HepG2 (cell line): ENCODE measurements at regions not wholly inside any gene's neighbourhood (a gene's known extent, or its start where the extent isn't known, plus 50 kb on each side); places are given as distances from the start of the nearest gene placed in this dataset.

Source experiments
- ATF1 ChIP-seq: IDR thresholded peaks from 2 replicates; pipeline ENCODE4 v1.6.1; 2016; ENCODE audit warnings: mild to moderate bottlenecking, control low read depth
- EP300 ChIP-seq, 3 experiments: sonication (generic) in 1 of 3; formaldehyde crosslinking in 1 of 3; IDR thresholded peaks; 2 replicates each; pipeline versions ENCODE4 v1.5.1 to v1.6.1; 2011 to 2020; ENCODE audit warnings: low read depth in 2 of 3, low read length in 2 of 3, borderline replicate concordance in 1 of 3, improper control_type of control experiment in 1 of 3, mild to moderate bottlenecking in 1 of 3, missing genetic modification reagents in 1 of 3, moderate library complexity in 1 of 3
- FOXO1 ChIP-seq: sonication (generic); formaldehyde crosslinking; IDR thresholded peaks from 2 replicates; pipeline ENCODE4 v1.4.0; 2020; ENCODE audit warnings: missing genetic modification reagents
- HIC2 ChIP-seq: sonication (generic); formaldehyde crosslinking; IDR thresholded peaks from 2 replicates; pipeline ENCODE4 v1.9.0; 2022; ENCODE audit warnings: low read depth, missing genetic modification reagents
- HNRNPLL ChIP-seq: fragments of 200-400 bp; formaldehyde crosslinking; IDR thresholded peaks from 2 replicates; pipeline ENCODE4 v1.6.1; 2017; ENCODE audit warnings: mild to moderate bottlenecking, low read depth, low read length; ENCODE audit not compliant: poor library complexity, severe bottlenecking
- HNRNPUL1 ChIP-seq: fragments of 200-400 bp; formaldehyde crosslinking; IDR thresholded peaks from 2 replicates; pipeline ENCODE4 v1.6.1; 2017; ENCODE audit warnings: low read depth, mild to moderate bottlenecking, low read length, moderate library complexity
- HOXA3 ChIP-seq: sonication (generic); formaldehyde crosslinking; IDR thresholded peaks from 2 replicates; pipeline ENCODE4 v1.5.0; 2020; ENCODE audit warnings: missing genetic modification reagents
- HOXD1 ChIP-seq: sonication (generic); formaldehyde crosslinking; IDR thresholded peaks from 2 replicates; pipeline ENCODE4 v1.5.0; 2020; ENCODE audit warnings: missing genetic modification reagents
- KDM3A ChIP-seq: IDR thresholded peaks from 2 replicates; pipeline ENCODE4 v1.6.1; 2018; ENCODE audit warnings: low read depth, missing compliant biosample characterization
- NFRKB ChIP-seq: fragments of 450-650 bp; IDR thresholded peaks from 2 replicates; pipeline ENCODE4 v1.6.1; 2017
- RBFOX2 ChIP-seq: fragments of 200-400 bp; formaldehyde crosslinking; IDR thresholded peaks from 2 replicates; pipeline ENCODE4 v1.6.1; 2017; ENCODE audit warnings: low read depth, mild to moderate bottlenecking, low read length
- RNF2 ChIP-seq: fragments of 450-650 bp; conservative IDR thresholded peaks from 2 replicates; pipeline ENCODE4 v1.6.1; 2016; ENCODE audit warnings: low read depth
- SKIL ChIP-seq: sonication (generic); formaldehyde crosslinking; IDR thresholded peaks from 2 replicates; pipeline ENCODE4 v1.8.0; 2022; ENCODE audit warnings: missing genetic modification reagents, mild to moderate bottlenecking, moderate library complexity, borderline replicate concordance
- SOX13 ChIP-seq, 3 experiments: fragments of 450-650 bp in 1 of 3; sonication (generic) in 1 of 3; formaldehyde crosslinking in 1 of 3; IDR thresholded peaks in 2 of 3; conservative IDR thresholded peaks in 1 of 3; 2 replicates each; pipeline versions ENCODE4 v1.5.0 to v1.6.1; 2016 to 2020; ENCODE audit warnings: antibody characterized with exemption in 1 of 3, mild to moderate bottlenecking in 1 of 3, missing compliant biosample characterization in 1 of 3, missing genetic modification reagents in 1 of 3, moderate library complexity in 1 of 3
- SOX5 ChIP-seq: IDR thresholded peaks from 2 replicates; pipeline ENCODE4 v1.6.1; 2016; ENCODE audit warnings: borderline replicate concordance
- STAG1 ChIP-seq: sonication (generic); formaldehyde crosslinking; IDR thresholded peaks from 2 replicates; pipeline ENCODE4 v1.4.0; 2020; ENCODE audit warnings: missing genetic modification reagents
- ZMYM3 ChIP-seq: sonication (generic); formaldehyde crosslinking; IDR thresholded peaks from 2 replicates; pipeline ENCODE4 v1.5.1; 2020; ENCODE audit warnings: mild to moderate bottlenecking, missing genetic modification reagents
- ZNF230 ChIP-seq: sonication (generic); formaldehyde crosslinking; IDR thresholded peaks from 2 replicates; pipeline ENCODE4 v1.4.0; 2020; ENCODE audit warnings: mild to moderate bottlenecking, missing genetic modification reagents
- ZNF350 ChIP-seq: sonication (generic); formaldehyde crosslinking; IDR thresholded peaks from 2 replicates; pipeline ENCODE4 v1.4.0; 2020; ENCODE audit warnings: mild to moderate bottlenecking, low read depth, missing genetic modification reagents, borderline replicate concordance
- ZNF816 ChIP-seq: sonication (generic); formaldehyde crosslinking; IDR thresholded peaks from 2 replicates; pipeline ENCODE4 v1.8.0; 2022; ENCODE audit warnings: missing genetic modification reagents, mild to moderate bottlenecking, borderline replicate concordance
- TF ChIP-seq, protein P1 (sequence below): IDR thresholded peaks from 2 replicates; pipeline ENCODE4 v1.6.1; 2018; ENCODE audit warnings: missing genetic modification reagents
- TF ChIP-seq, protein P2 (sequence below): sonication (generic); formaldehyde crosslinking; IDR thresholded peaks from 2 replicates; pipeline ENCODE4 v1.4.0; 2020; ENCODE audit warnings: missing genetic modification reagents

DNA sequence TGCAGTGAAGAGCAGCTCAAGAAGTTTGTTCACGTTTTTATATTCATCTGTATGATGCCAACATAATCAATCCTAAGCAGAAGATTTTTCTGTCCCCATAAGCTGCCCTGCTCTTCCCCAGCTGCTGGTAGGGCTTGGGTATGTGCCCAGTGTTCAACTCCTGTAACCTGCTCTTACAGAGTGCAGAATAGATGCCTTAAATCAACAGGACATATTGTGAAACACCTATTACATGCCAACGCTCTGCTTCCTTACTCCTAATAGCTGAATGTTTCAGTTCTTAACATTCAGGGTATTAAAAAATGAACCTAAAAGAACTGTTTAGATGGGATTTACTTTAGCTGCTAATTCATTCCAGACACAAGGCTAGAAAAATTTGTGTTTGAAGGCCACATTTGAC lies 190.9 kb downstream of the HS3ST3A1 start (continued):
- TF ChIP-seq ATF1 (0 out of 2 replicates have a peak, but pooled peaks have one; percentile 20), ZNF816 (0 out of 2 replicates have a peak, but pooled peaks have one; percentile 29), HNRNPLL (no peak), STAG1 (CRISPR knock-in tag) (peak; percentile 23; the same call in 1 of the 2 replicates), FOXO1 (peak; percentile 31; the same call in 1 of the 2 replicates), ZNF230 (no peak), HIC2 (CRISPR knock-in tag) (peak; percentile 76), SOX13 (IDR thresholded peaks at IDR 0.05) (no peak), SOX13 (CRISPR knock-in tag; conservative IDR thresholded peaks at IDR 0.05 in 1 of 2, IDR thresholded peaks at IDR 0.05 in 1 of 2) (peak in 1 of 2 experiments; percentile 38; a peak in 1 of 4 replicates), EP300 (IDR thresholded peaks at IDR 0.05; ENCODE audit: low read depth in 2 of 2, low read length in 2 of 2) (peak in 1 of 2 experiments; percentile 61; a peak in 1 of 4 replicates), EP300 (CRISPR knock-in tag; IDR thresholded peaks at IDR 0.05; ENCODE audit: borderline replicate concordance) (no peak), HOXD1 (no peak), KDM3A (CRISPR knock-in tag) (no peak), HOXA3 (CRISPR knock-in tag) (peak; percentile 54), NFRKB (no peak), SOX5 (CRISPR knock-in tag) (peak; percentile 52; the same call in 1 of the 2 replicates), ZNF350 (CRISPR knock-in tag) (no peak), RBFOX2 (peak; percentile 51), HNRNPUL1 (no peak), ZMYM3 (CRISPR knock-in tag) (0 out of 2 replicates have a peak, but pooled peaks have one; percentile 42), RNF2 (no peak), SKIL (0 out of 2 replicates have a peak, but pooled peaks have one; percentile 31)
- TF ChIP-seq, protein P1, sequence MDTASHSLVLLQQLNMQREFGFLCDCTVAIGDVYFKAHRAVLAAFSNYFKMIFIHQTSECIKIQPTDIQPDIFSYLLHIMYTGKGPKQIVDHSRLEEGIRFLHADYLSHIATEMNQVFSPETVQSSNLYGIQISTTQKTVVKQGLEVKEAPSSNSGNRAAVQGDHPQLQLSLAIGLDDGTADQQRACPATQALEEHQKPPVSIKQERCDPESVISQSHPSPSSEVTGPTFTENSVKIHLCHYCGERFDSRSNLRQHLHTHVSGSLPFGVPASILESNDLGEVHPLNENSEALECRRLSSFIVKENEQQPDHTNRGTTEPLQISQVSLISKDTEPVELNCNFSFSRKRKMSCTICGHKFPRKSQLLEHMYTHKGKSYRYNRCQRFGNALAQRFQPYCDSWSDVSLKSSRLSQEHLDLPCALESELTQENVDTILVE (CRISPR knock-in tag), result 0 out of 2 replicates have a peak, but pooled peaks have one; percentile 31
- TF ChIP-seq, protein P2, sequence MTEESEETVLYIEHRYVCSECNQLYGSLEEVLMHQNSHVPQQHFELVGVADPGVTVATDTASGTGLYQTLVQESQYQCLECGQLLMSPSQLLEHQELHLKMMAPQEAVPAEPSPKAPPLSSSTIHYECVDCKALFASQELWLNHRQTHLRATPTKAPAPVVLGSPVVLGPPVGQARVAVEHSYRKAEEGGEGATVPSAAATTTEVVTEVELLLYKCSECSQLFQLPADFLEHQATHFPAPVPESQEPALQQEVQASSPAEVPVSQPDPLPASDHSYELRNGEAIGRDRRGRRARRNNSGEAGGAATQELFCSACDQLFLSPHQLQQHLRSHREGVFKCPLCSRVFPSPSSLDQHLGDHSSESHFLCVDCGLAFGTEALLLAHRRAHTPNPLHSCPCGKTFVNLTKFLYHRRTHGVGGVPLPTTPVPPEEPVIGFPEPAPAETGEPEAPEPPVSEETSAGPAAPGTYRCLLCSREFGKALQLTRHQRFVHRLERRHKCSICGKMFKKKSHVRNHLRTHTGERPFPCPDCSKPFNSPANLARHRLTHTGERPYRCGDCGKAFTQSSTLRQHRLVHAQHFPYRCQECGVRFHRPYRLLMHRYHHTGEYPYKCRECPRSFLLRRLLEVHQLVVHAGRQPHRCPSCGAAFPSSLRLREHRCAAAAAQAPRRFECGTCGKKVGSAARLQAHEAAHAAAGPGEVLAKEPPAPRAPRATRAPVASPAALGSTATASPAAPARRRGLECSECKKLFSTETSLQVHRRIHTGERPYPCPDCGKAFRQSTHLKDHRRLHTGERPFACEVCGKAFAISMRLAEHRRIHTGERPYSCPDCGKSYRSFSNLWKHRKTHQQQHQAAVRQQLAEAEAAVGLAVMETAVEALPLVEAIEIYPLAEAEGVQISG (CRISPR knock-in tag), result 0 out of 2 replicates have a peak, but pooled peaks have one; percentile 16
